IPS-18a (cell line): ENCODE measurements at regions not wholly inside any gene's neighbourhood (a gene's known extent, or its start where the extent isn't known, plus 50 kb on each side); places are given as distances from the start of the nearest gene placed in this dataset.
"Not testable (repeated sequence)": the region's sequence is repeated elsewhere in the genome, so short reads cannot be mapped to it uniquely, and the experiment has no call there.

Experiments used
- H3K27ac ChIP-seq: one replicate; pipeline ENCODE4 v1.5.1; 2013; ENCODE audit warnings: low read length
- H3K27me3 ChIP-seq: one replicate; pipeline ENCODE4 v1.6.1; 2013; ENCODE audit warnings: mild to moderate bottlenecking, low read length; ENCODE audit not compliant: control insufficient read depth, insufficient read depth
- H3K36me3 ChIP-seq: one replicate; pipeline ENCODE4 v1.6.1; 2013; ENCODE audit warnings: low read depth, low read length; ENCODE audit not compliant: control insufficient read depth
- H3K4me1 ChIP-seq: one replicate; pipeline ENCODE4 v1.6.1; 2013; ENCODE audit warnings: low read depth, low read length; ENCODE audit not compliant: control insufficient read depth
- H3K4me3 ChIP-seq: one replicate; pipeline ENCODE4 v1.5.1; 2013; ENCODE audit warnings: low read length
- H3K9ac ChIP-seq: one replicate; pipeline ENCODE4 v1.6.1; 2013; ENCODE audit warnings: mild to moderate bottlenecking, low read length, moderate library complexity
- H3K9me3 ChIP-seq: one replicate; pipeline ENCODE4 v1.6.1; 2013; ENCODE audit warnings: low read depth, low read length; ENCODE audit not compliant: control insufficient read depth

GRCh38 chr3:106957029-106957428, 420.2 kb upstream of the CCDC54 start:
- Histone ChIP-seq H3K27me3 (no peaks in the 10 kb centered on the region), H3K4me1 (no peaks in the 10 kb centered on the region), H3K27ac (no peak overlapping the region), H3K36me3 (no peaks in the 10 kb centered on the region), H3K4me3 (no peak overlapping the region), H3K9ac (no peak overlapping the region), H3K9me3 (peaks cover 3% of the 10 kb centered on the region)

DNA sequence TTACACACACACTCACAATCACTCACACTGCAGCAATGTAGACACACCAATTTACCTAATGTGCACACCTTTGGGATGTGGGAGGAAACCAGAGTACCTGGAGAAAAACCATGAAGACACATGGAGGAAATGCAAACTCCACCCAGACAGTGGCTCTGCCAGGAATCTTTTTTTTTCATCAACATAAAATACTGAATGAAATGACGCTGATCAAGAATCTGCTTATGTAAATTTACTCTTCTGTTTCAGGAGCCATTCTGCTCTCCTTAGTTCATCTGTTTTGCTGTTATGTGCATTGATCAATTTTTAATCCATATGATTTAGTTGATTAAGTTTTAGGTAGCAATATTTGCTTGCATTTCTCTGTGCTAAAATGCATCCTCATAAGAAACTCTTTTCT, 414.2 kb upstream of the CCDC54 start:
- Histone ChIP-seq H3K9me3 (no peaks in the 10 kb centered on the region), H3K36me3 (no peaks in the 10 kb centered on the region), H3K27me3 (no peaks in the 10 kb centered on the region), H3K4me1 (peaks cover 10% of the 10 kb centered on the region), H3K9ac (no peak overlapping the region), H3K4me3 (no peak overlapping the region), H3K27ac (no peak overlapping the region)

GRCh38 chr3:106963442-106963841, 413.8 kb upstream of the CCDC54 start:
- Histone ChIP-seq H3K9me3 (no peaks in the 10 kb centered on the region), H3K36me3 (no peaks in the 10 kb centered on the region), H3K4me3 (no peak overlapping the region), H3K27me3 (no peaks in the 10 kb centered on the region), H3K9ac (no peak overlapping the region), H3K27ac (no peak overlapping the region), H3K4me1 (peaks cover 10% of the 10 kb centered on the region)

- Histone ChIP-seq H3K9me3 (no peaks in the 10 kb centered on the region), H3K27me3 (no peaks in the 10 kb centered on the region), H3K4me3 (no peak overlapping the region), H3K9ac (no peak overlapping the region), H3K4me1 (peaks cover 10% of the 10 kb centered on the region), H3K27ac (no peak overlapping the region), H3K36me3 (no peaks in the 10 kb centered on the region)
Observed at GRCh38 chr3:106965307-106965706, 411.9 kb upstream of the CCDC54 start.

GRCh38 chr3:106969596-106969995, 407.6 kb upstream of the CCDC54 start:
- Histone ChIP-seq H3K4me1 (peaks cover 6% of the 10 kb centered on the region), H3K9me3 (no peaks in the 10 kb centered on the region), H3K27ac (no peak overlapping the region), H3K9ac (no peak overlapping the region), H3K36me3 (no peaks in the 10 kb centered on the region), H3K27me3 (no peaks in the 10 kb centered on the region), H3K4me3 (no peak overlapping the region)

GRCh38 chr3:106981392-106981791, 395.8 kb upstream of the CCDC54 start:
- no peaks in the 10 kb centered on the region for H3K36me3 ChIP-seq
- H3K9me3 ChIP-seq = no peaks in the 10 kb centered on the region
- H3K27me3 ChIP-seq = no peaks in the 10 kb centered on the region
- H3K4me3 ChIP-seq = no peak overlapping the region
- H3K4me1 ChIP-seq = no peaks in the 10 kb centered on the region
- H3K27ac ChIP-seq = no peak overlapping the region
- H3K9ac ChIP-seq = no peak overlapping the region

DNA sequence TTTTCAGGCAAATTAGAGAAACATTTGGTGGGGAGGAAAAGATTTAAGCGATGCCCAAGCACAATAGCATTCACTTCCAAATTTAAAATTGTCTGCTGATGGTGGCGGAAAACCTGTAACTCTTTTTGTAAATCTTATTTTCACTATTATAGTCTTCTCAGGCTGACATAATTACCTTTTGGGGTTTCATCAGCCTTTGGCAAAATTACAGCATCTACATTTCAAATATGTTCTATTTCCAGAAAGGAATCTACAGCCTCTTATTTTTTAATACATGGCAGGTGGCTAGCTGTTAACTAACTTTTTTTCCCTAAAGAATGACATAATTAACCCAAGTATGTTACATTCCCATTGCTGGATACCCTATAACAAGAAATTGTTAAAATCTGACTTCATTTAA, 391.5 kb upstream of the CCDC54 start:
- Histone ChIP-seq H3K9ac (no peak overlapping the region), H3K9me3 (no peaks in the 10 kb centered on the region), H3K36me3 (no peaks in the 10 kb centered on the region), H3K27me3 (no peaks in the 10 kb centered on the region), H3K4me1 (no peaks in the 10 kb centered on the region), H3K4me3 (no peak overlapping the region), H3K27ac (no peak overlapping the region)

GRCh38 chr3:106998841-106999682, 378.2 kb upstream of the CCDC54 start:
- not testable (repeated sequence) for H3K4me3 ChIP-seq, H3K4me1 ChIP-seq, H3K27ac ChIP-seq, H3K36me3 ChIP-seq, H3K27me3 ChIP-seq, H3K9ac ChIP-seq, H3K9me3 ChIP-seq

DNA sequence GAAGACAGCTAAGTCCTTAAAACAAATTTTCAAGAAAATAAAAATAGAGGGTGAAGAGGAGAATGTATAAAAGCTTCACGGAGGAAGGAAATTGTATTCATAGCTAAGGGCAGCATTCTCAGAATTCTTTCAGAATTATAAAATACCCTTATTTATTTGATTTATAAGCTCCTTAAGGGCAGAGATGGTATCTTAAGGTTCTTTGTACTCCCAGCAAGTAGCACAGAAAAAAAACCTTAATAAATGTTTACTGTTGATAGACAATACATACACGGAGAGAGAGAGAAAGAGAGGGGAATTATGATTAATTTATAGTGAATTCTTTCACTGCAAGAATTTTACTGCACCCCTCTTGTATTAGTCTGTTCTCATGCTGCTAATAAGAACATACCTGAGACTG, 375.6 kb upstream of the CCDC54 start:
- Histone ChIP-seq H3K27ac (no peak overlapping the region), H3K9ac (no peak overlapping the region), H3K36me3 (no peaks in the 10 kb centered on the region), H3K27me3 (no peaks in the 10 kb centered on the region), H3K4me1 (peaks cover 5% of the 10 kb centered on the region), H3K9me3 (peaks cover 4% of the 10 kb centered on the region), H3K4me3 (no peak overlapping the region)

DNA sequence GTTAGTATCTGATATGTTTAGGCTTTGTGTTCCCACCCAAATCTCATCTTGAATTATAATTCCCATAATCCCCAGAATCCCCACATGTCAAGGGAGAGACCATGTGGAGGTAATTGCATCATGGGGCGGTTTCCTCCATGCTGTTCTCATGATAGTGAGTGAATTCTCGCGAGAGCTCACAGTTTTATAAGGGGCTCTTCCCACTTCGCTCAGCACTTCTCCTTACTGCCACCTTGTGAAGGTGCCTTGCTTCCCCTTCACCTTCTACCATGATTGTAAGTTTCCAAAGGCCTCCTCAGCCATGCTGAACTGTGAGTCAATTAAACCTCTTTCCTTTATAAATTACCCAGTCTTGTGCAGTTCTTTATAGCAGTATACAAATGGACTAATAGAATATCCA, 371.9 kb upstream of the CCDC54 start:
- not testable (repeated sequence) for H3K36me3 ChIP-seq, H3K4me1 ChIP-seq, H3K9me3 ChIP-seq, H3K4me3 ChIP-seq, H3K27ac ChIP-seq, H3K27me3 ChIP-seq, H3K9ac ChIP-seq

- H3K36me3 ChIP-seq = no peaks in the 10 kb centered on the region
- no peaks in the 10 kb centered on the region for H3K27me3 ChIP-seq
- no peaks in the 10 kb centered on the region for H3K4me1 ChIP-seq
- no peaks in the 10 kb centered on the region for H3K9me3 ChIP-seq
- no peak overlapping the region for H3K9ac ChIP-seq
- H3K27ac ChIP-seq = no peak overlapping the region
- no peak overlapping the region for H3K4me3 ChIP-seq
Observed at GRCh38 chr3:107008213-107008612, 369.0 kb upstream of the CCDC54 start.

DNA sequence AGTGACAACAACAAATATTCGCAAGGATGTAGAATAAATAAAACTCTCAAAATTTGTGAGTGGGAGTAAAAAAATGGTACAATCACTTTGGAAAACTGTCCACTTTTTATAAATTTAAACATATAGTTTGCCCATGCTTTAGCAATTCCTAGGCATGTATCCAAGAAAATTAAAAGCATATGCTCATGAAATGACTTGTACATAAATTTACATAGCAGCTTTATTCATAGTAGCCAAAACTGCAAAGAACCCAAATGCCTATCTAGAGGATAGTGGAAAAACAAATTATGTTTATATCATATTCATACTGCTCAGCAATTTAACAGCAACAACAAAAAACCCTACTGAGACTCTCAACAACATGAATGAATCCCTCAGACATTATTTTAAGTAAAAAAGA, 363.6 kb upstream of the CCDC54 start:
- Histone ChIP-seq H3K9me3 (peaks cover 4% of the 10 kb centered on the region), H3K27ac (no peak overlapping the region), H3K36me3 (no peaks in the 10 kb centered on the region), H3K4me3 (no peak overlapping the region), H3K27me3 (no peaks in the 10 kb centered on the region), H3K4me1 (no peaks in the 10 kb centered on the region), H3K9ac (no peak overlapping the region)
